Neural cell (in vitro differentiated cells): ENCODE measurements at regions not wholly inside any gene's neighbourhood (a gene's known extent, or its start where the extent isn't known, plus 50 kb on each side); places are given as distances from the start of the nearest gene placed in this dataset.

Experiments used
- H2AFZ ChIP-seq: fragments of 200-600, 300-800 bp; sonication (generic), shearing (Covaris generic); 2 replicates; pipeline ENCODE4 v1.6.0; 2014; ENCODE audit warnings: low read depth, mild to moderate bottlenecking, antibody characterized with exemption, low read length, moderate library complexity
- H3F3A ChIP-seq: fragments of 200-600 bp; shearing (Covaris generic); 2 replicates; pipeline ENCODE4 v1.6.1; 2016; ENCODE audit warnings: mild to moderate bottlenecking, moderate library complexity, mixed read lengths, antibody characterized with exemption, low read length; ENCODE audit not compliant: insufficient read depth, poor library complexity, severe bottlenecking
- H3K27ac ChIP-seq: fragments of 200-600, 300-800 bp; sonication (generic), shearing (Covaris generic); 2 replicates; pipeline ENCODE4 v1.5.1; 2014; ENCODE audit warnings: mild to moderate bottlenecking, low read length, moderate library complexity
- H3K27me3 ChIP-seq: fragments of 300-800, 200-600 bp; sonication (generic), shearing (Covaris generic); 2 replicates; pipeline ENCODE4 v1.6.0; 2014; ENCODE audit warnings: mild to moderate bottlenecking, low read depth, low read length, moderate library complexity; ENCODE audit not compliant: insufficient read depth
- H3K36me3 ChIP-seq: fragments of 300-800, 200-600 bp; sonication (generic), shearing (Covaris generic); 2 replicates; pipeline ENCODE4 v1.5.1; 2014; ENCODE audit warnings: mild to moderate bottlenecking, antibody characterized with exemption, low read length, moderate library complexity; ENCODE audit not compliant: insufficient read depth
- H3K4me2 ChIP-seq: fragments of 300-800, 200-600 bp; sonication (generic), shearing (Covaris generic); 2 replicates; pipeline ENCODE4 v1.6.0; 2014; ENCODE audit warnings: mild to moderate bottlenecking, low read length
- H3K4me3 ChIP-seq: fragments of 300-800, 200-600 bp; sonication (generic), shearing (Covaris generic); 2 replicates; pipeline ENCODE4 v1.5.1; 2014; ENCODE audit warnings: mild to moderate bottlenecking, low read length, moderate library complexity
- H3K79me2 ChIP-seq: fragments of 200-600 bp; shearing (Covaris generic); replicated peaks from 2 replicates; pipeline ENCODE4 v1.6.0; 2014; ENCODE audit warnings: mild to moderate bottlenecking, low read length, moderate library complexity; ENCODE audit not compliant: insufficient read depth
- H3K9ac ChIP-seq: fragments of 300-800, 200-600 bp; sonication (generic), shearing (Covaris generic); 2 replicates; pipeline ENCODE4 v1.6.1; 2016; ENCODE audit warnings: mild to moderate bottlenecking, low read length, mixed read lengths
- H3K9me2 ChIP-seq: fragments of 200-600 bp; shearing (Covaris generic); 2 replicates; pipeline ENCODE4 v1.6.1; 2016; ENCODE audit warnings: mild to moderate bottlenecking, low read length, mixed read lengths; ENCODE audit not compliant: insufficient read depth
- H3K9me3 ChIP-seq: fragments of 200-600, 300-800 bp; sonication (generic), shearing (Covaris generic); 2 replicates; pipeline ENCODE4 v1.6.1; 2016; ENCODE audit warnings: mild to moderate bottlenecking, mixed run types, low read length, moderate library complexity, mixed read lengths
- H4K20me1 ChIP-seq: fragments of 200-600 bp; shearing (Covaris generic); 2 replicates; pipeline ENCODE4 v1.6.1; 2016; ENCODE audit warnings: mild to moderate bottlenecking, mixed run types; ENCODE audit not compliant: insufficient read depth
- CTCF ChIP-seq: fragments of 450-650 bp; IDR thresholded peaks from 2 replicates; pipeline ENCODE4 v1.5.1; 2014; ENCODE audit warnings: antibody characterized with exemption, mild to moderate bottlenecking, moderate library complexity; ENCODE audit not compliant: poor library complexity, severe bottlenecking
- EP300 ChIP-seq: fragments of 450-650 bp; conservative IDR thresholded peaks from 2 replicates; pipeline ENCODE4 v1.6.1; 2014; ENCODE audit warnings: antibody characterized with exemption, mild to moderate bottlenecking, moderate library complexity; ENCODE audit not compliant: poor library complexity, severe bottlenecking
- EZH2 ChIP-seq: fragments of 200-600, 300-800 bp; shearing (Covaris generic), sonication (generic); IDR thresholded peaks from 2 replicates; pipeline ENCODE4 v1.6.1; 2014; ENCODE audit warnings: antibody characterized with exemption, low read length, borderline replicate concordance, mild to moderate bottlenecking; ENCODE audit not compliant: insufficient read depth, poor library complexity, severe bottlenecking
- MXI1 ChIP-seq: fragments of 450-650 bp; conservative IDR thresholded peaks from 2 replicates; pipeline ENCODE4 v1.6.1; 2014; ENCODE audit warnings: antibody characterized with exemption, mild to moderate bottlenecking; ENCODE audit not compliant: poor library complexity, severe bottlenecking
- POLR2AphosphoS5 ChIP-seq: IDR thresholded peaks from 2 replicates; pipeline ENCODE4 v1.6.1; 2012
- RAD21 ChIP-seq: fragments of 450-650 bp; conservative IDR thresholded peaks from 2 replicates; pipeline ENCODE4 v1.6.1; 2014; ENCODE audit warnings: antibody characterized with exemption, mild to moderate bottlenecking, moderate library complexity
- REST ChIP-seq: IDR thresholded peaks from 2 replicates; pipeline ENCODE4 v1.6.1; 2012; ENCODE audit warnings: borderline replicate concordance
- SMC3 ChIP-seq: fragments of 450-650 bp; conservative IDR thresholded peaks from 2 replicates; pipeline ENCODE4 v1.6.1; 2014; ENCODE audit warnings: antibody characterized with exemption, mild to moderate bottlenecking, moderate library complexity; ENCODE audit not compliant: poor library complexity
- TAF1 ChIP-seq: IDR thresholded peaks from 2 replicates; pipeline ENCODE4 v1.6.1; 2012; ENCODE audit warnings: low read depth

- no peaks in the 10 kb centered on the region for H3K79me2 ChIP-seq
- H3K27me3 ChIP-seq, result no peaks in the 10 kb centered on the region
- TF ChIP-seq REST, result no peak
- no peak for TF ChIP-seq RAD21
- no peak for TF ChIP-seq SMC3
- TF ChIP-seq EZH2, result no peak
- no peak for TF ChIP-seq EP300
- TF ChIP-seq TAF1, result no peak
- TF ChIP-seq CTCF, result no peak
- no peak for TF ChIP-seq MXI1
- TF ChIP-seq POLR2AphosphoS5, result no peak
- no peaks in the 10 kb centered on the region for H3K9me3 ChIP-seq
- H3K9ac ChIP-seq, result no peak overlapping the region
- no peaks in the 10 kb centered on the region for H4K20me1 ChIP-seq
- H3K4me2 ChIP-seq, result no peak overlapping the region
- no peaks in the 10 kb centered on the region for H3K9me2 ChIP-seq
- H2AFZ ChIP-seq, result no peak overlapping the region
- no peaks in the 10 kb centered on the region for H3K36me3 ChIP-seq
- H3F3A ChIP-seq, result no peaks in the 10 kb centered on the region
- no peak overlapping the region for H3K27ac ChIP-seq
- H3K4me3 ChIP-seq, result no peak overlapping the region
Observed at GRCh38 chr5:105807290-105807689, 1863.4 kb downstream of the EFNA5 start.

- H3K9me2 ChIP-seq, result no peaks in the 10 kb centered on the region
- H3K27ac ChIP-seq, result no peak overlapping the region
- H4K20me1 ChIP-seq, result no peaks in the 10 kb centered on the region
- H3K4me3 ChIP-seq, result no peak overlapping the region
- H3K9ac ChIP-seq, result no peak overlapping the region
- TF ChIP-seq EP300, result no peak
- no peak for TF ChIP-seq SMC3
- no peak for TF ChIP-seq CTCF
- TF ChIP-seq MXI1, result no peak
- no peaks in the 10 kb centered on the region for H3K9me3 ChIP-seq
- H3K4me2 ChIP-seq, result no peak overlapping the region
- H3F3A ChIP-seq, result no peaks in the 10 kb centered on the region
- no peaks in the 10 kb centered on the region for H3K36me3 ChIP-seq
- no peak overlapping the region for H2AFZ ChIP-seq
- H3K27me3 ChIP-seq, result no peaks in the 10 kb centered on the region
- H3K79me2 ChIP-seq, result no peaks in the 10 kb centered on the region
Observed at GRCh38 chr5:105806596-105806995, 1864.1 kb downstream of the EFNA5 start.
